CD14-positive monocyte (primary cell): ENCODE measurements at regions not wholly inside any gene's neighbourhood (a gene's known extent, or its start where the extent isn't known, plus 50 kb on each side); places are given as distances from the start of the nearest gene placed in this dataset.

Experiments
- DNase-seq, 3 donors: peaks; one replicate each; pipeline ENCODE4 v3.0.0-alpha.2; 2011 to 2022
- H2AFZ ChIP-seq: 2 replicates; pipeline ENCODE4 v1.6.0; 2012; ENCODE audit warnings: mild to moderate bottlenecking, low read depth, low read length, inconsistent platforms; ENCODE audit not compliant: insufficient read depth, poor library complexity, severe bottlenecking
- H3K27ac ChIP-seq, 2 donors: 1 replicate in 1 of 2; 2 replicates in 1 of 2; pipeline ENCODE4 v1.5.1; 2012 to 2013; ENCODE audit warnings: low read length in 2 of 2, control low read depth in 1 of 2, inconsistent platforms in 1 of 2, low read depth in 1 of 2, mild to moderate bottlenecking in 1 of 2
- H3K27me3 ChIP-seq, 2 donors: one replicate each; pipeline versions ENCODE4 v1.6.0 to v1.6.1; 2011 to 2013; ENCODE audit warnings: low read length in 2 of 2; ENCODE audit not compliant: control insufficient read depth in 2 of 2, insufficient read depth in 2 of 2
- H3K36me3 ChIP-seq, 2 donors: replicated peaks in 1 of 2; 1 replicate in 1 of 2; 2 replicates in 1 of 2; pipeline versions ENCODE4 v1.5.1 to v1.6.1; 2012 to 2013; ENCODE audit warnings: low read length in 2 of 2, control low read depth in 1 of 2, inconsistent platforms in 1 of 2, mild to moderate bottlenecking in 1 of 2; ENCODE audit not compliant: insufficient read depth in 2 of 2, control insufficient read depth in 1 of 2
- H3K4me1 ChIP-seq, 2 donors: 1 replicate in 1 of 2; 2 replicates in 1 of 2; pipeline versions ENCODE4 v1.5.1 to v1.6.1; 2012 to 2013; ENCODE audit warnings: low read length in 2 of 2, control low read depth in 1 of 2, inconsistent platforms in 1 of 2, mild to moderate bottlenecking in 1 of 2, moderate library complexity in 1 of 2; ENCODE audit not compliant: insufficient read depth in 2 of 2, control insufficient read depth in 1 of 2
- H3K4me2 ChIP-seq: replicated peaks from 2 replicates; pipeline ENCODE3; 2012; ENCODE audit warnings: low read length, moderate library complexity, mild to moderate bottlenecking; ENCODE audit not compliant: poor library complexity, severe bottlenecking; ENCODE audit errors: extremely low read depth
- H3K4me3 ChIP-seq, 3 experiments: fragments of 200-600 bp in 1 of 3; sonication (generic) in 1 of 3; replicated peaks in 1 of 3; 1 replicate in 2 of 3; 2 replicates in 1 of 3; pipeline ENCODE4 v1.5.1; 2011 to 2013; ENCODE audit warnings: low read length in 3 of 3, mild to moderate bottlenecking in 3 of 3, control low read depth in 2 of 3, low read depth in 2 of 3, inconsistent platforms in 1 of 3, moderate library complexity in 1 of 3
- H3K79me2 ChIP-seq: 2 replicates; pipeline ENCODE4 v1.6.0; 2012; ENCODE audit warnings: mild to moderate bottlenecking, control low read depth, inconsistent platforms, low read length, moderate library complexity; ENCODE audit not compliant: insufficient read depth
- H3K9ac ChIP-seq: 2 replicates; pipeline ENCODE4 v1.6.0; 2017; ENCODE audit warnings: low read length, mild to moderate bottlenecking; ENCODE audit not compliant: insufficient read depth, poor library complexity, severe bottlenecking
- H3K9me3 ChIP-seq, 2 donors: replicated peaks in 1 of 2; 1 replicate in 1 of 2; 2 replicates in 1 of 2; pipeline versions ENCODE4 v1.5.1 to v1.6.1; 2012 to 2013; ENCODE audit warnings: low read length in 2 of 2, control low read depth in 1 of 2; ENCODE audit not compliant: control insufficient read depth in 1 of 2, insufficient read depth in 1 of 2
- H4K20me1 ChIP-seq: 2 replicates; pipeline ENCODE4 v1.6.0; 2012; ENCODE audit warnings: mild to moderate bottlenecking, low read length, control low read depth, moderate library complexity; ENCODE audit not compliant: insufficient read depth
- H3K27ac Mint-ChIP-seq, 7 donors: one replicate each; pipeline ENCODE4 v1.8.0; 2020; ENCODE audit warnings: mild to moderate bottlenecking in 7 of 7, mixed read lengths in 7 of 7, moderate library complexity in 6 of 7, inconsistent platforms in 2 of 7
- H3K27me3 Mint-ChIP-seq, 3 donors: one replicate each; pipeline ENCODE4 v1.8.0; 2021 to 2022; ENCODE audit warnings: low read depth in 3 of 3, mild to moderate bottlenecking in 3 of 3, mixed read lengths in 3 of 3, moderate library complexity in 3 of 3, inconsistent platforms in 1 of 3
- H3K36me3 Mint-ChIP-seq, 2 donors: one replicate each; pipeline ENCODE4 v1.8.0; 2020; ENCODE audit warnings: mixed read lengths in 2 of 2, inconsistent platforms in 1 of 2, mild to moderate bottlenecking in 1 of 2
- H3K4me1 Mint-ChIP-seq: one replicate; pipeline ENCODE4 v1.8.0; 2020; ENCODE audit warnings: mild to moderate bottlenecking, mixed read lengths
- H3K4me3 Mint-ChIP-seq, 2 donors: one replicate each; pipeline ENCODE4 v1.8.0; 2020; ENCODE audit warnings: mild to moderate bottlenecking in 2 of 2, mixed read lengths in 2 of 2, moderate library complexity in 1 of 2
- H3K9me3 Mint-ChIP-seq, 7 donors: one replicate each; pipeline ENCODE4 v1.8.0; 2020 to 2022; ENCODE audit warnings: mixed read lengths in 7 of 7, mild to moderate bottlenecking in 6 of 7, moderate library complexity in 6 of 7, inconsistent platforms in 2 of 7
- CTCF ChIP-seq: fragments of 200-600 bp; IDR thresholded peaks from one replicate; pipeline ENCODE4 v1.8.0; 2022; ENCODE audit warnings: antibody characterized with exemption, mild to moderate bottlenecking
- WGBS: methylation state at CpG from one replicate; pipeline ENCODE4 v1.1.5; 2013; ENCODE audit warnings: missing lambda C conversion rate; ENCODE audit not compliant: insufficient coverage; 5-methylcytosine and 5-hydroxymethylcytosine counted together
- intact Hi-C, 2 donors: fragments of 100-400 bp; cut with micrococcal nuclease; formaldehyde crosslinking; loops; one replicate each; pipeline versions ENCODE4 v1.15.0 to v1.15.1; 2023

GRCh38 chr10:56785292-56785691 is 424.2 kb upstream of the ZWINT start:
- no peak overlapping the region for H3K27ac Mint-ChIP-seq

GRCh38 chr10:56782503-56782902 is 421.4 kb upstream of the ZWINT start:
- Histone ChIP-seq H3K79me2 (no peaks in the 10 kb centered on the region), H3K36me3 (no peaks in the 10 kb centered on the region), H3K27ac (no peak overlapping the region), H3K4me1 (no peaks in the 10 kb centered on the region), H3K27me3 (no peaks in the 10 kb centered on the region), H3K4me3 (no peak overlapping the region), H2AFZ (no peak overlapping the region), H3K4me2 (no peak overlapping the region), H3K9ac (no peak overlapping the region), H3K9me3 (no peaks in the 10 kb centered on the region), H4K20me1 (no peaks in the 10 kb centered on the region)
- H3K4me3 Mint-ChIP-seq = no peak overlapping the region
- no peaks in the 10 kb centered on the region for H3K36me3 Mint-ChIP-seq
- no peak overlapping the region for H3K27ac Mint-ChIP-seq
- no peaks in the 10 kb centered on the region for H3K4me1 Mint-ChIP-seq
- DNase-seq = no peak
- WGBS = 27% methylated on average over 2 of the region's 4 CpGs
- H3K9me3 Mint-ChIP-seq = peaks cover 0 to 10% (median 4%) of the 10 kb centered on the region in 7 donors
- H3K27me3 Mint-ChIP-seq = peaks cover 0 to 1% (median 0%) of the 10 kb centered on the region in 3 donors
- no peak for TF ChIP-seq CTCF
- intact Hi-C loops = no loop called here

More at GRCh38 chr10:56785292-56785691, 424.2 kb upstream of the ZWINT start:
- no peak overlapping the region for H3K4me3 ChIP-seq
- H3K4me1 ChIP-seq = no peaks in the 10 kb centered on the region
- Mint-ChIP-seq H3K9me3 (peaks cover 0 to 7% (median 1%) of the 10 kb centered on the region in 7 donors), H3K4me1 (no peaks in the 10 kb centered on the region), H3K4me3 (no peak overlapping the region), H3K27me3 (peaks cover 0 to 1% (median 0%) of the 10 kb centered on the region in 3 donors), H3K36me3 (no peaks in the 10 kb centered on the region)
- WGBS = no CpG with 5 or more reads among the region's 3 CpGs
- no peaks in the 10 kb centered on the region for H3K79me2 ChIP-seq
- H3K9me3 ChIP-seq = no peaks in the 10 kb centered on the region
- intact Hi-C loops = no loop called here
- no peaks in the 10 kb centered on the region for H4K20me1 ChIP-seq
- no peaks in the 10 kb centered on the region for H3K27me3 ChIP-seq
- no peak for DNase-seq
- H2AFZ ChIP-seq = no peak overlapping the region
- H3K9ac ChIP-seq = no peak overlapping the region
- no peak overlapping the region for H3K4me2 ChIP-seq
- no peak for TF ChIP-seq CTCF
- H3K36me3 ChIP-seq = no peaks in the 10 kb centered on the region
- no peak overlapping the region for H3K27ac ChIP-seq
